Karpas-422 (cell line): ENCODE measurements at regions not wholly inside any gene's neighbourhood (a gene's known extent, or its start where the extent isn't known, plus 50 kb on each side); places are given as distances from the start of the nearest gene placed in this dataset.
"Not testable (repeated sequence)": the region's sequence is repeated elsewhere in the genome, so short reads cannot be mapped to it uniquely, and the experiment has no call there.

ENCODE experiments used
- DNase-seq: peaks from one replicate; pipeline ENCODE4 v3.0.0-alpha.2; 2015
- H2AFZ ChIP-seq: fragments of 200-600 bp; sonication (generic); 2 replicates; pipeline ENCODE4 v1.6.1; 2014; ENCODE audit warnings: antibody characterized with exemption, low read length, mixed read lengths
- H3K27ac ChIP-seq: fragments of 200-600 bp; sonication (generic); 2 replicates; pipeline ENCODE4 v1.5.1; 2014; ENCODE audit warnings: mild to moderate bottlenecking, low read length, moderate library complexity
- H3K27me3 ChIP-seq: fragments of 200-600 bp; sonication (generic); 2 replicates; pipeline ENCODE4 v1.6.1; 2014; ENCODE audit warnings: low read length, mixed read lengths
- H3K36me3 ChIP-seq: fragments of 200-600 bp; sonication (generic); 2 replicates; pipeline ENCODE4 v1.6.1; 2014; ENCODE audit warnings: low read length, mixed read lengths; ENCODE audit not compliant: insufficient read depth
- H3K4me1 ChIP-seq: fragments of 200-600 bp; sonication (generic); 2 replicates; pipeline ENCODE4 v1.6.1; 2014; ENCODE audit warnings: mild to moderate bottlenecking, low read length, mixed read lengths
- H3K4me2 ChIP-seq: fragments of 200-600 bp; sonication (generic); 2 replicates; pipeline ENCODE4 v1.6.1; 2014; ENCODE audit warnings: low read length, low read depth, mild to moderate bottlenecking; ENCODE audit not compliant: poor library complexity, severe bottlenecking
- H3K4me3 ChIP-seq: fragments of 200-600 bp; sonication (generic); 2 replicates; pipeline ENCODE4 v1.5.1; 2014; ENCODE audit warnings: mild to moderate bottlenecking, antibody characterized with exemption, low read length, mixed read lengths
- H3K79me2 ChIP-seq: fragments of 200-600 bp; sonication (generic); 2 replicates; pipeline ENCODE4 v1.6.1; 2014; ENCODE audit warnings: mild to moderate bottlenecking, low read length, mixed read lengths
- H3K9ac ChIP-seq: fragments of 200-600 bp; sonication (generic); 2 replicates; pipeline ENCODE4 v1.6.0; 2014; ENCODE audit warnings: low read length
- H3K9me2 ChIP-seq: fragments of 200-600 bp; sonication (generic), shearing (Covaris generic); replicated peaks from 2 replicates; pipeline ENCODE4 v1.6.0; 2014; ENCODE audit warnings: mild to moderate bottlenecking, low read length, moderate library complexity; ENCODE audit not compliant: insufficient read depth
- H3K9me3 ChIP-seq: fragments of 300-700, 200-600 bp; sonication (generic); 2 replicates; pipeline ENCODE4 v1.6.1; 2014; ENCODE audit warnings: low read length, mixed read lengths
- H4K20me1 ChIP-seq: fragments of 200-600 bp; sonication (generic); 2 replicates; pipeline ENCODE4 v1.6.1; 2014; ENCODE audit warnings: mild to moderate bottlenecking, antibody characterized with exemption, low read length, low read depth; ENCODE audit not compliant: insufficient read depth

DNA sequence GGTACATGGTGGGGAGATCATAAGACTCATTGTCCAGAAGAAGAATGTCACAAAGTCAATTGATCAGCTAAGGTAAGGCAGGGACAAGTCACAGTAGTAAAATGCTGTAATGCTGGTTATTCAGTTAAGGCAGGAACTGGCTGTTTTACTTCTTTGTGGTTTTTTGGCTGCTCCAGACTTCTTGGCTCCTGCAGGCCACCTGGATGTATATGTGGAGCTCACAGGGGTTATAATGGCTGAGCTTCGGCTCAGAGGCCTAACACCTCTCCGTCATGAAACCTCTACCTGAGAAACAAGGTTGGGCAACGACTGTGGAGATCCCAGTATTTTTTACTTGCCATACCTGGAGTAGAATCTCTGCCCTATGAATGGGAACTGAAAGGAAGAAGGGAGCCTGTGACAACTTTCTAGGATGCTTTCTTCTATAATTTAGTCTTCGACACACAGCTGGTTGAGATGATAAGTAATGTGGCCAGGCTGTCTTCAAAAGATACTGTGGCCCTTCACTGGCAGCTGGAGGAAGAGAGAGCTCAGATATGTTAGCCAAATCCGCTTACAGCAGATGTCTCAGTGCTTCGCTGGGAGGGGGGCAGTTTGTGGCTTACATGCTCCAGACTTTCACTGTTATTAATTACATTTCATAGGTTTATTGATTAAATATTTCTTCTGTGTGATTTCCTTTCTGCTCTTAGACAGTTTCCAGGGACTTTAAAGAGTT, 887.8 kb downstream of the IGSF11 start:
- no peak for DNase-seq
- Histone ChIP-seq H3K9ac (no peak overlapping the region), H3K27ac (no peak overlapping the region), H3K79me2 (no peaks in the 10 kb centered on the region), H3K27me3 (no peaks in the 10 kb centered on the region), H3K4me1 (no peaks in the 10 kb centered on the region), H3K4me3 (no peak overlapping the region), H3K9me2 (no peaks in the 10 kb centered on the region), H3K9me3 (no peaks in the 10 kb centered on the region), H2AFZ (no peak overlapping the region), H4K20me1 (no peaks in the 10 kb centered on the region), H3K36me3 (no peaks in the 10 kb centered on the region), H3K4me2 (no peak overlapping the region)

GRCh38 chr3:118151164-118151563, 883.5 kb downstream of the IGSF11 start:
- H3K79me2 ChIP-seq = no peaks in the 10 kb centered on the region
- no peaks in the 10 kb centered on the region for H3K9me2 ChIP-seq
- no peak for DNase-seq
- no peak overlapping the region for H2AFZ ChIP-seq
- no peaks in the 10 kb centered on the region for H3K4me1 ChIP-seq
- H3K4me3 ChIP-seq = no peak overlapping the region
- no peaks in the 10 kb centered on the region for H3K9me3 ChIP-seq
- no peaks in the 10 kb centered on the region for H4K20me1 ChIP-seq
- H3K27me3 ChIP-seq = no peaks in the 10 kb centered on the region
- H3K27ac ChIP-seq = no peak overlapping the region
- no peak overlapping the region for H3K4me2 ChIP-seq
- no peaks in the 10 kb centered on the region for H3K36me3 ChIP-seq
- H3K9ac ChIP-seq = no peak overlapping the region

GRCh38 chr3:118162627-118163588, 871.7 kb downstream of the IGSF11 start:
- not testable (repeated sequence) for H3K4me2 ChIP-seq, H3K27me3 ChIP-seq, H3K4me3 ChIP-seq, H3K4me1 ChIP-seq, DNase-seq, H3K36me3 ChIP-seq, H3K79me2 ChIP-seq, H3K9ac ChIP-seq, H3K27ac ChIP-seq, H3K9me3 ChIP-seq, H3K9me2 ChIP-seq, H4K20me1 ChIP-seq, H2AFZ ChIP-seq

- Histone ChIP-seq H3K9me3 (no peaks in the 10 kb centered on the region), H3K27ac (no peak overlapping the region), H3K4me3 (no peak overlapping the region), H2AFZ (no peak overlapping the region), H3K27me3 (no peaks in the 10 kb centered on the region), H4K20me1 (no peaks in the 10 kb centered on the region), H3K79me2 (no peaks in the 10 kb centered on the region), H3K36me3 (no peaks in the 10 kb centered on the region), H3K9me2 (no peaks in the 10 kb centered on the region), H3K4me2 (no peak overlapping the region), H3K9ac (no peak overlapping the region), H3K4me1 (no peaks in the 10 kb centered on the region)
- DNase-seq = no peak
Observed at GRCh38 chr3:118165413-118165812, 869.2 kb downstream of the IGSF11 start.

DNA sequence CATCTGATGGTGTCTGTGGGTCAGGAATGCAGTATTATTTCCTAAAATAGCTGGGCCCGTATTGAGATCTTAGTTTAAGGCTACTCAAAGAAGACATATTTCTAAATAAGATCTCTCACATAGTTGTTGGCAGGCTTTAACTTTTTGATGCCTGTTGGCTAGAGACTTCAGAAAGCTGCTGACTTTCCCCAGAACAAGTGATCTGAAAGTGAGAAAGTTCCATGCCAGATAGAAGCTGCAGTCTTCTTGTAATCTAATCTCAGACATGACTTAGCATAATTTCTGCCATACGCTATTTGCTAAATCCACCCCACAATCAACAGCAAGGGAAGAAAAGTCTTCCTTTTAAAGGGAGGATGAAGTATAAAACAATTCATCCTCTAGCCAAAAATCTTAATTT, 867.1 kb downstream of the IGSF11 start:
- Histone ChIP-seq H3K4me3 (no peak overlapping the region), H3K4me1 (no peaks in the 10 kb centered on the region), H3K27ac (no peak overlapping the region), H3K9me2 (no peaks in the 10 kb centered on the region), H3K27me3 (no peaks in the 10 kb centered on the region), H3K36me3 (no peaks in the 10 kb centered on the region), H3K79me2 (no peaks in the 10 kb centered on the region), H4K20me1 (no peaks in the 10 kb centered on the region), H3K9ac (no peak overlapping the region), H3K4me2 (no peak overlapping the region), H2AFZ (no peak overlapping the region), H3K9me3 (no peaks in the 10 kb centered on the region)
- no peak for DNase-seq

GRCh38 chr3:118168175-118168574, 866.5 kb downstream of the IGSF11 start:
- Histone ChIP-seq H3K4me2 (no peak overlapping the region), H3K27ac (no peak overlapping the region), H3K9me2 (no peaks in the 10 kb centered on the region), H3K9me3 (no peaks in the 10 kb centered on the region), H3K4me3 (no peak overlapping the region), H4K20me1 (no peaks in the 10 kb centered on the region), H3K27me3 (no peaks in the 10 kb centered on the region), H3K36me3 (no peaks in the 10 kb centered on the region), H2AFZ (no peak overlapping the region), H3K4me1 (no peaks in the 10 kb centered on the region), H3K9ac (no peak overlapping the region), H3K79me2 (no peaks in the 10 kb centered on the region)
- no peak for DNase-seq

DNA sequence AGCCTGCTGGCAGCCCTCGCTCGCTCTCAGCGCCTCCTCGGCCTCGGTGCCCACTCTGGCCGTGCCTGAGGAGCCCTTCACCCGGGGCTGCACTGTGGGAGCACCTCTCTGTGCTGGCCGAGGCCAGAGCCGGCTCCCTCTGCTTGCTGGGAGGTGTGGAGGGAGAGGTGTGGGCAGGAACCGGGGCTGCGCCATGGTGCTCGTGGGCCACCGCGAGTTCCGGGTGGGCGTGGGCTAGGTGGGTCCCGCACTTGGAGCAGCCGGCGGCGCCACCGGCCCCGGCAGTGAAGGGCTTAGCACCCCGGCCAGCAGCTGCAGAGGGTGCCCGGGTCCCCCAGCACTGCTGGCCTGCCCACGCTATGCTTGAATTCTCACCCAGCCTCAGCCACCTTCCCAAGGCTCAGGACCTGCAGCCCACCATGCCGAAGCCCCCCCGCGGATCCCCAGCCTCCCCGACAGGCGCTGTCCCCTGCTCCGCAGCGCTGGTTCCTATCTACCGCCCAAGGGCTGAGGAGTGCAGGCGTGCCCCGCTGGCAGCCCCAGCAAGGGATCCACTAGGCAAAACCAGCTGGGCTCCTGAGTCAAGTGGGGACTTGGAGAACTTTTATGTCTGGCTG, 863.3 kb downstream of the IGSF11 start:
- Histone ChIP-seq H3K27ac (no peak overlapping the region), H3K9me2 (no peaks in the 10 kb centered on the region), H3K4me3 (no peak overlapping the region), H2AFZ (no peak overlapping the region), H3K4me2 (no peak overlapping the region), H3K27me3 (no peaks in the 10 kb centered on the region), H3K4me1 (no peaks in the 10 kb centered on the region), H3K36me3 (no peaks in the 10 kb centered on the region), H3K79me2 (no peaks in the 10 kb centered on the region), H3K9me3 (no peaks in the 10 kb centered on the region), H4K20me1 (no peaks in the 10 kb centered on the region), H3K9ac (no peak overlapping the region)
- DNase-seq = no peak

GRCh38 chr3:118180853-118181252, 853.8 kb downstream of the IGSF11 start:
- H4K20me1 ChIP-seq = no peaks in the 10 kb centered on the region
- no peaks in the 10 kb centered on the region for H3K9me2 ChIP-seq
- no peaks in the 10 kb centered on the region for H3K36me3 ChIP-seq
- H3K9me3 ChIP-seq = no peaks in the 10 kb centered on the region
- no peaks in the 10 kb centered on the region for H3K27me3 ChIP-seq
- H3K79me2 ChIP-seq = no peaks in the 10 kb centered on the region
- H3K4me3 ChIP-seq = no peak overlapping the region
- H2AFZ ChIP-seq = no peak overlapping the region
- no peak for DNase-seq
- H3K4me1 ChIP-seq = no peaks in the 10 kb centered on the region
- peak overlapping the region; percentile 5 for H3K4me2 ChIP-seq
- no peak overlapping the region for H3K27ac ChIP-seq
- H3K9ac ChIP-seq = no peak overlapping the region
